Suprapubic skin (tissue), 2 donors: ENCODE measurements at regions not wholly inside any gene's neighbourhood (a gene's known extent, or its start where the extent isn't known, plus 50 kb on each side); places are given as distances from the start of the nearest gene placed in this dataset.

Experiments used
- EP300 ChIP-seq: sonication (generic); formaldehyde crosslinking; IDR thresholded peaks from one replicate; pipeline ENCODE4 v1.6.1; 2017; ENCODE audit warnings: antibody characterized with exemption
- POLR2A ChIP-seq, 2 donors: fragments of 450-650 bp; IDR thresholded peaks; one replicate each; pipeline ENCODE4 v1.6.1; 2017; ENCODE audit warnings: antibody characterized with exemption in 2 of 2, mild to moderate bottlenecking in 2 of 2, moderate library complexity in 2 of 2

GRCh38 chr4:130559268-130559667, 1463.3 kb downstream of the C4orf33 start:
- no peak for TF ChIP-seq EP300
- TF ChIP-seq POLR2A (IDR thresholded peaks at IDR 0.05), result no peak
